H54 (cell line): ENCODE measurements at regions not wholly inside any gene's neighbourhood (a gene's known extent, or its start where the extent isn't known, plus 50 kb on each side); places are given as distances from the start of the nearest gene placed in this dataset.
"Not testable (repeated sequence)": the region's sequence is repeated elsewhere in the genome, so short reads cannot be mapped to it uniquely, and the experiment has no call there.

Source experiments
- DNase-seq: peaks from one replicate; pipeline ENCODE4 v3.0.0; 2011; ENCODE audit warnings: low spot score, mixed read lengths; ENCODE audit not compliant: insufficient read length
- FAIRE-seq: peaks from 3 replicates; lab custom pipeline; 2011; peaks lifted over from hg19 to GRCh38; lab: Jason Lieb, UNC
- POLR2A ChIP-seq: IDR thresholded peaks from 2 replicates; pipeline ENCODE4 v1.6.1; 2011; ENCODE audit warnings: low read depth, mild to moderate bottlenecking, low read length

DNA sequence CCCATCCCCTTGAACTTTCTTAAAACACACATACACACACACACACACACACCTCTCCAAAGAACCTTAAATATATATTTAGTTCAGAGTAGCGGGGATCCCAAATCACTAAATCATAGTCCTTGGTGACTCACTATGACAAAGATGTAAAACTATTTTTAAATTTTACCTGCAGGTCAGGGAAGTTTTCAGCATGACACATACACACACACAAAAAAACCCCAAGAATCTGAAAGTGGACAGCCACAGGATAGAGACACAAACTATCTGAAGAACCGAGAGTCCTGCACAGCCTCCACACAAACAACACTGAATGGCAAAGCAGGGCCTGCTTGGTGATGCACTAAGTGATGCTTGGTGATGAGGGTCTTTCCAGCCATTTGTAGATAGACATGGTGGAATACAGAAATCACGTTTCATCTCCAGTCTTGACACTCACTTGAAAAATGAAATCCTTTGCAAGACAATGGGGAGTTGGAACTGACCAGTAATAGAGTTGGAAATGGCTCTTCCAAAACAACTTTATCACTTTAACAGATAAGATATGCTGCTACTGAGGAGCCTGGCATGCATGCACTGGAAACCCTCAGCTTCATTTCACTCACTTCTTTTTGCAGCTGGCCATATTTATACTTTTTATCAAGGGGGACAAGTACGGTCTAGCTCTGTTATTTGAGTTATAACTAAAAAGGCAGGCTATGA, 307.3 kb downstream of the RAPGEF2 start:
- DNase-seq (no peak), FAIRE-seq (no peak)
- TF ChIP-seq POLR2A: no peak

DNA sequence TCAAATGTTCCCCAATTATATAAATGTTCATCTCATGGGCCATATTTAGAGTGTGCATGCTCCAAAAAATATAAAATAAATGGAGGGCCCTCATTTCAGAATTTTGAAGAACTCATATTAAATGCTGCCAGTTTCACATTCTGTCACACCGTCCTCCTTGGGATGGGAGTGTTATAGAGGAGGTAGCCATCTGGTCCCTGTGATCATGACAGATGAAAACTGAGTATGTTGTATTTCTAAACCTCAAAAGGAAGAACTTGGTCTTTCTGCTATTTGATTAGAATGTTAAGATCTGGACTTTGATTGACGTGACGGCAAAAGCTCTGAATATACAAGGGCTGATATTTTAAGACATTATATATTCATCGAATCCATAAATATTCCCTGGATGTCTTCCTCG, 308.0 kb downstream of the RAPGEF2 start:
- FAIRE-seq: no peak
- DNase-seq: no peak
- no peak for TF ChIP-seq POLR2A

DNA sequence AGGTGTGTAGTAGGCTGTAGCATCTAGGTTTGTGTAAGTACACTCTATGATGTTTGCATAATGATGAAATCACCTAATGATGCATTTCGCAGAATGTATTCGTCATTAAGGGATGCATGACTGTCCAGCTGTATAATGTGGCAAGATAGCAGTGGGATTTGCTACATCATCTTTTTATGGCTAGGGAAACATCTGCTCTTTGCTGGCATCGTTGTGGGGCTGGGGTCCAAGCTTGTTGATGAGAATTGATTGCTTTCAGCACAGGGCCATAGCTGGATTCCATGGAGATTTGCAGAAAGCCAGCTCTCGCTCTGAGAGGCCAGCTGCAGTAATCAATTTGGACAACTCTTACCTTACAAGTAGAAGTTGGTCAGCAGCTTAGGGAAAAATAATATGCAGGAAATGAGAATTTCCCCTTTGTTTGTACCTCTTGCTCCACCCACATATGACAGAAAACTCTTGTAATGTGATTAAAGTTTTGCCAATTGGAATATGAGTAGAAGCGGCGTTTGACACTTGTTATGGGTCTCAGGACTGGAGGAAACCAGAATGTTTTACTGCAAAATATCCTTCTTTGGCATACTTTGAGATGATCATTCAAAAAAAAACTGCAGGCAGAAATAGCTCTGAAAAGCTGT, 310.5 kb downstream of the RAPGEF2 start:
- no peak for FAIRE-seq
- no peak for TF ChIP-seq POLR2A
- DNase-seq: no peak

GRCh38 chr4:159414305-159414704, 311.4 kb downstream of the RAPGEF2 start:
- DNase-seq (no peak), FAIRE-seq (no peak)
- no peak for TF ChIP-seq POLR2A

- no peak for DNase-seq
- FAIRE-seq: no peak
- no peak for TF ChIP-seq POLR2A
Measured at GRCh38 chr4:159416073-159416472, 313.2 kb downstream of the RAPGEF2 start.

GRCh38 chr4:159416996-159417395, 314.1 kb downstream of the RAPGEF2 start:
- FAIRE-seq (no peak), DNase-seq (no peak)
- no peak for TF ChIP-seq POLR2A

GRCh38 chr4:159420162-159421057, 317.5 kb downstream of the RAPGEF2 start:
- no peak for DNase-seq
- TF ChIP-seq POLR2A: no peak
- no peak for FAIRE-seq

DNA sequence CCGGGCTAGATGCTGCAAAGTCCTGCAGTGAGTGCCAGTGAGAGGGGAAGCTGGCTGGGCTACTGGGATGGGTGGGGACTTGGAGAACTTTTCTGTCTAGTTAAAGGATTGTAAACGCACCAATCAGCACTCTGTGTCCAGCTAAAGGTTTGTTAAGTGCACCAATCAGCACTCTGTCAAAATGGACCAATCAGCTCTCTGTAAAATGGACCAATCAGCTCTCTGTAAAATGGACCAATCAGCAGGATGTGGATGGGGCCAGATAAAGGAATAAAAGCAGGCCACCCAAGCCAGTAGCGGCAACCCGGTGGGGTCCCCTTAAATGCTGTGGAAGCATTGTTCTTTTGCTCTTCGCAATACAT, 318.2 kb downstream of the RAPGEF2 start:
- FAIRE-seq, DNase-seq: not testable (repeated sequence)

GRCh38 chr4:159422019-159422418, 319.1 kb downstream of the RAPGEF2 start:
- no peak for TF ChIP-seq POLR2A
- DNase-seq (no peak), FAIRE-seq (no peak)

GRCh38 chr4:159422626-159423025, 319.7 kb downstream of the RAPGEF2 start:
- TF ChIP-seq POLR2A: no peak
- FAIRE-seq (no peak), DNase-seq (no peak)

GRCh38 chr4:159425737-159426305, 322.9 kb downstream of the RAPGEF2 start:
- no peak for FAIRE-seq
- DNase-seq: no peak
- no peak for TF ChIP-seq POLR2A

DNA sequence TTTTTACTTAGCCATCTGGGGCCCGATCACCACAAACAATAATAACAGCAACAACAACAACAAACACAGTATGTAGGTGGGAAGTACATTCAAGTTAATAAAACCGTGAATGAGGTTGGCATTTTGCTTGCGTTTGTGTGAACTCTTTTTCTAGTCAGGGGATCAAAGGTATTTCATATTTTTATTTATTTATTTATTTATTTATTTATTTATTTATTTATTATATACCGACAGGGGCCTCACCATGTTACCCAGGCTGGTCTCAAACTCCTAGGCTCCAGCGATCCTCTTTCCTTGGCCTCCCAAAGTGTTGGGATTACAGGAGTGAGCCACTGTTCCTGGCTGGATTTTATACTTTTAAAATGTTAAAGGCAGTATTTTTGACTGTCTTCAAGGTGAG, 325.4 kb downstream of the RAPGEF2 start:
- DNase-seq (no peak), FAIRE-seq (no peak)
- no peak for TF ChIP-seq POLR2A

GRCh38 chr4:159428975-159429692, 326.3 kb downstream of the RAPGEF2 start:
- TF ChIP-seq POLR2A: no peak

GRCh38 chr4:159429693-159430035, 326.8 kb downstream of the RAPGEF2 start:
- no peak for TF ChIP-seq POLR2A
- DNase-seq (no peak), FAIRE-seq (no peak)

More at GRCh38 chr4:159428975-159429692, 326.3 kb downstream of the RAPGEF2 start:
- FAIRE-seq (no peak), DNase-seq (no peak)
